Parathyroid adenoma (tissue), 2 donors: ENCODE measurements at regions not wholly inside any gene's neighbourhood (a gene's known extent, or its start where the extent isn't known, plus 50 kb on each side); places are given as distances from the start of the nearest gene placed in this dataset.

Experiments
- H2AFZ ChIP-seq: fragments of 300-600 bp; sonication (generic); one replicate; pipeline ENCODE4 v1.7.0; 2017; ENCODE audit warnings: antibody characterized with exemption, mild to moderate bottlenecking
- H3K27ac ChIP-seq: fragments of 300-600 bp; sonication (generic); one replicate; pipeline ENCODE4 v1.7.0; 2017
- H3K27me3 ChIP-seq: fragments of 300-600 bp; sonication (generic); one replicate; pipeline ENCODE4 v1.7.0; 2017; ENCODE audit warnings: low read length; ENCODE audit not compliant: control insufficient read depth, insufficient read depth
- H3K36me3 ChIP-seq: fragments of 300-600 bp; sonication (generic); one replicate; pipeline ENCODE4 v1.7.0; 2017; ENCODE audit warnings: low read length; ENCODE audit not compliant: control insufficient read depth, insufficient read depth
- H3K4me1 ChIP-seq: fragments of 300-600 bp; sonication (generic); one replicate; pipeline ENCODE4 v1.7.0; 2017; ENCODE audit warnings: control low read depth
- H3K4me2 ChIP-seq: fragments of 300-600 bp; sonication (generic); one replicate; pipeline ENCODE4 v1.7.0; 2017; ENCODE audit warnings: low read length
- H3K4me3 ChIP-seq: fragments of 300-600 bp; sonication (generic); one replicate; pipeline ENCODE4 v1.7.0; 2017; ENCODE audit warnings: low read depth, low read length
- H3K79me2 ChIP-seq: fragments of 300-600 bp; sonication (generic); one replicate; pipeline ENCODE4 v1.7.0; 2017; ENCODE audit warnings: control low read depth
- H3K9ac ChIP-seq: fragments of 300-600 bp; sonication (generic); one replicate; pipeline ENCODE4 v1.7.0; 2017; ENCODE audit warnings: mild to moderate bottlenecking
- H3K9me3 ChIP-seq: fragments of 300-600 bp; sonication (generic); one replicate; pipeline ENCODE4 v1.7.0; 2017; ENCODE audit warnings: low read length; ENCODE audit not compliant: control insufficient read depth
- CTCF ChIP-seq: fragments of 300-600 bp; sonication (generic); IDR thresholded peaks from one replicate; pipeline ENCODE4 v1.7.0; 2017; ENCODE audit warnings: antibody characterized with exemption, mild to moderate bottlenecking
- donor health status: primary hyperparathyroidism.

GRCh38 chr15:35994876-35995275 lies 448.9 kb upstream of the DPH6 start:
- H2AFZ ChIP-seq, result no peak overlapping the region
- TF ChIP-seq CTCF, result no peak
- no peaks in the 10 kb centered on the region for H3K27me3 ChIP-seq
- H3K36me3 ChIP-seq, result no peaks in the 10 kb centered on the region
- no peaks in the 10 kb centered on the region for H3K9me3 ChIP-seq
- H3K4me2 ChIP-seq, result no peak overlapping the region
- H3K4me1 ChIP-seq, result no peaks in the 10 kb centered on the region
- H3K27ac ChIP-seq, result no peak overlapping the region
- no peak overlapping the region for H3K4me3 ChIP-seq
- H3K9ac ChIP-seq, result no peak overlapping the region
- H3K79me2 ChIP-seq, result no peaks in the 10 kb centered on the region

GRCh38 chr15:35998663-35999602 lies 453.0 kb upstream of the DPH6 start:
- Histone ChIP-seq H2AFZ (no peak overlapping the region), H3K4me1 (no peaks in the 10 kb centered on the region), H3K9ac (no peak overlapping the region)

GRCh38 chr15:36004891-36005490 lies 459.0 kb upstream of the DPH6 start:
- TF ChIP-seq CTCF, result no peak
- no peaks in the 10 kb centered on the region for H3K27me3 ChIP-seq
- no peak overlapping the region for H3K9ac ChIP-seq
- H3K9me3 ChIP-seq, result no peaks in the 10 kb centered on the region
- H3K79me2 ChIP-seq, result no peaks in the 10 kb centered on the region
- H3K4me1 ChIP-seq, result no peaks in the 10 kb centered on the region
- H2AFZ ChIP-seq, result no peak overlapping the region
- no peak overlapping the region for H3K4me2 ChIP-seq
- H3K36me3 ChIP-seq, result no peaks in the 10 kb centered on the region
- no peak overlapping the region for H3K27ac ChIP-seq
- H3K4me3 ChIP-seq, result no peak overlapping the region

More at GRCh38 chr15:35998663-35999602, 453.0 kb upstream of the DPH6 start:
- H3K4me2 ChIP-seq, result no peak overlapping the region
- TF ChIP-seq CTCF, result no peak
- H3K27ac ChIP-seq, result no peak overlapping the region
- H3K4me3 ChIP-seq, result no peak overlapping the region
- no peaks in the 10 kb centered on the region for H3K9me3 ChIP-seq
- H3K79me2 ChIP-seq, result no peaks in the 10 kb centered on the region
- no peaks in the 10 kb centered on the region for H3K36me3 ChIP-seq
- no peaks in the 10 kb centered on the region for H3K27me3 ChIP-seq

- H3K4me1 ChIP-seq, result no peaks in the 10 kb centered on the region
Observed at GRCh38 chr15:36005542-36005941, 459.6 kb upstream of the DPH6 start.

More at GRCh38 chr15:36005542-36005941, 459.6 kb upstream of the DPH6 start:
- H3K27ac ChIP-seq, result no peak overlapping the region
- no peaks in the 10 kb centered on the region for H3K36me3 ChIP-seq
- H3K79me2 ChIP-seq, result no peaks in the 10 kb centered on the region
- H3K9me3 ChIP-seq, result no peaks in the 10 kb centered on the region
- no peak overlapping the region for H3K4me3 ChIP-seq
- no peak for TF ChIP-seq CTCF
- no peak overlapping the region for H3K4me2 ChIP-seq
- no peak overlapping the region for H3K9ac ChIP-seq
- H3K27me3 ChIP-seq, result no peaks in the 10 kb centered on the region
- no peak overlapping the region for H2AFZ ChIP-seq
